Pons (tissue), 1 donor: ENCODE measurements at regions not wholly inside any gene's neighbourhood (a gene's known extent, or its start where the extent isn't known, plus 50 kb on each side); places are given as distances from the start of the nearest gene placed in this dataset.

Experiments used
- DNase-seq: peaks from one replicate; pipeline ENCODE4 v3.0.0-alpha.2; 2016; ENCODE audit warnings: low spot score

GRCh38 chr2:207257251-207258250 lies 91.8 kb upstream of the KLF7 start:
- peak; percentile 14 for DNase-seq

GRCh38 chr2:207258263-207258991 lies 92.7 kb upstream of the KLF7 start:
- peak; percentile 41 for DNase-seq

GRCh38 chr2:207260021-207260420 lies 94.3 kb upstream of the KLF7 start:
- peak; percentile 70 for DNase-seq

- DNase-seq, result no peak
Measured at GRCh38 chr2:207260947-207261346, 95.2 kb upstream of the KLF7 start.

- DNase-seq, result no peak
Measured at GRCh38 chr2:207264310-207264709, 98.6 kb upstream of the KLF7 start.

GRCh38 chr2:207265332-207265731 lies 99.6 kb upstream of the KLF7 start:
- no peak for DNase-seq

GRCh38 chr2:207265869-207266268 lies 100.1 kb upstream of the KLF7 start:
- DNase-seq, result no peak

- no peak for DNase-seq
Measured at GRCh38 chr2:207266648-207267047, 100.9 kb upstream of the KLF7 start.

GRCh38 chr2:207269038-207269437 lies 103.3 kb upstream of the KLF7 start:
- DNase-seq, result no peak

- DNase-seq, result no peak
Measured at GRCh38 chr2:207274530-207275189, 108.9 kb upstream of the KLF7 start.

GRCh38 chr2:207275779-207276178 lies 110.0 kb upstream of the KLF7 start:
- DNase-seq, result no peak

- no peak for DNase-seq
Measured at GRCh38 chr2:207276248-207276647, 110.5 kb upstream of the KLF7 start.

GRCh38 chr2:207276858-207277257 lies 111.1 kb upstream of the KLF7 start:
- no peak for DNase-seq

GRCh38 chr2:207279520-207279919 lies 113.8 kb upstream of the KLF7 start:
- no peak for DNase-seq

GRCh38 chr2:207281436-207281835 lies 115.7 kb upstream of the KLF7 start:
- DNase-seq, result no peak

- DNase-seq, result peak; percentile 90
Measured at GRCh38 chr2:207282916-207283315, 117.2 kb upstream of the KLF7 start.

- peak; percentile 71 for DNase-seq
Measured at GRCh38 chr2:207283356-207283755, 117.6 kb upstream of the KLF7 start.

GRCh38 chr2:207284556-207285472 lies 119.1 kb upstream of the KLF7 start:
- DNase-seq, result no peak

- no peak for DNase-seq
Measured at GRCh38 chr2:207285473-207285815, 119.7 kb upstream of the KLF7 start.

GRCh38 chr2:207286106-207286505 lies 120.4 kb upstream of the KLF7 start:
- DNase-seq, result no peak

- DNase-seq, result no peak
Measured at GRCh38 chr2:207288628-207289027, 122.9 kb upstream of the KLF7 start.
